IPS-18c (cell line): ENCODE measurements at regions not wholly inside any gene's neighbourhood (a gene's known extent, or its start where the extent isn't known, plus 50 kb on each side); places are given as distances from the start of the nearest gene placed in this dataset.

Experiments
- H3K4me3 ChIP-seq: 2 replicates; pipeline ENCODE4 v1.7.0; 2013; ENCODE audit warnings: low read depth, mild to moderate bottlenecking, low read length, moderate library complexity; ENCODE audit not compliant: insufficient read depth
- H3K9me3 ChIP-seq: one replicate; pipeline ENCODE4 v1.6.1; 2013; ENCODE audit warnings: mild to moderate bottlenecking, low read length, moderate library complexity; ENCODE audit not compliant: control insufficient read depth, insufficient read depth

DNA sequence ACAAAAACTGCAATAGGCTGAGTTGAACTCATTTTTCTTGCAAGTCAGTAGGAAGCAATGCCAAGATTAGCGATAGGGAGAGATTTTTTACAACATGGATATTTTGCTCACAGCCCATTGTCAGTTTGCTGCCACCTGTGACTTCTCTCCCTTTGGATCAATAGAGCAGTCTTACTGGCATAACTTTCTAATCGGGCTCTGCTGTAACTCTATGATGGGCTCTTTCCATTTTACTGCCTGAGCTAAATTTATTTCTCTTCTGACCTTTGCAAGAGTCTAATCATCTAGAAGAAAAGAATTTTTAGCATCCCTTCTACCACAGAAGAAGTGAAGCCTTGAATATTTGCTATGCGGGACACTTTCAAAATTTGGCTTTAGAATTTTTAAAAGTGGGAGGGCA, 53.6 kb upstream of the SGCD start:
- Histone ChIP-seq H3K4me3 (no peak overlapping the region), H3K9me3 (no peaks in the 10 kb centered on the region)

DNA sequence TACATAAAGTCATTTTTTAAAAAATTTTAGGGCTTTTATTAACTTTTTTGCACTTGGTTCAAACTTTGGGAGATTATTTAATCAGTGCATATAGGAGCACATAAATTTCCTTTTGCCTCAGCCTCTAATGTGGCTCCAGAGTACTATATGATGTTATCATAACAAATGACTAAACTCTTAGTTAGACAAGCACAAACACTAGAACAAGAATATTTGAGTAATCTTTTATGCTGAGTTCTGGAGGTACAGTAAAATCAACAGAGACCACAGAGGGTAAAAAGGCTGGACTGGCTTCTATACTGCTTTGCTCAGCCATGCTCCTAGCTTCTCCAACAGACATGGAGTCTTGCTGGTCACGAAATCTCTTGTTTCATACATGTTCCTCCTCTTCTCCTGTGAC, 52.5 kb upstream of the SGCD start:
- H3K9me3 ChIP-seq, result no peaks in the 10 kb centered on the region
- H3K4me3 ChIP-seq, result no peak overlapping the region
